ENCODE measurements at regions not wholly inside any gene's neighbourhood (a gene's known extent, or its start where the extent isn't known, plus 50 kb on each side); places are given as distances from the start of the nearest gene placed in this dataset.

DNA sequence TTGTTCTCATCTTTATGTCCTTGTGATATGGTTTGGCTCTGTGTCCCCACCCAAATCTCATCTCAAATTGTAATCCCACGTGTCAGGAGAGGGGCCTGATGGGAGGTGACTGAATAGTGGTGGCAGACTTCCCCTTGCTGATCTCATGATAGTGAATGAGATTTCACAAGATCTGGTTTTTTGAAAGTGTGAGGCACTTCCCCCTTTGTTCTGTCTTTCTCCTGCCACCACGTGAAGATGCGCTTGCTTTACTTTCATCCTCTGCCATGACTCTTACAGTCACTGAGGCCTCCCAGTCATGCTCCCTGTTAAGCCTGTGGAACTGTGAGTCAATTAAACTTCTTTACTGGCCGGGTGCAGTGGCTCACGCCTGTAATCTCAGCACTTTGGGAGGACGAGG is 161.0 kb downstream of the HERPUD2 start:
- peak; percentile 45 for DNase-seq

DNA sequence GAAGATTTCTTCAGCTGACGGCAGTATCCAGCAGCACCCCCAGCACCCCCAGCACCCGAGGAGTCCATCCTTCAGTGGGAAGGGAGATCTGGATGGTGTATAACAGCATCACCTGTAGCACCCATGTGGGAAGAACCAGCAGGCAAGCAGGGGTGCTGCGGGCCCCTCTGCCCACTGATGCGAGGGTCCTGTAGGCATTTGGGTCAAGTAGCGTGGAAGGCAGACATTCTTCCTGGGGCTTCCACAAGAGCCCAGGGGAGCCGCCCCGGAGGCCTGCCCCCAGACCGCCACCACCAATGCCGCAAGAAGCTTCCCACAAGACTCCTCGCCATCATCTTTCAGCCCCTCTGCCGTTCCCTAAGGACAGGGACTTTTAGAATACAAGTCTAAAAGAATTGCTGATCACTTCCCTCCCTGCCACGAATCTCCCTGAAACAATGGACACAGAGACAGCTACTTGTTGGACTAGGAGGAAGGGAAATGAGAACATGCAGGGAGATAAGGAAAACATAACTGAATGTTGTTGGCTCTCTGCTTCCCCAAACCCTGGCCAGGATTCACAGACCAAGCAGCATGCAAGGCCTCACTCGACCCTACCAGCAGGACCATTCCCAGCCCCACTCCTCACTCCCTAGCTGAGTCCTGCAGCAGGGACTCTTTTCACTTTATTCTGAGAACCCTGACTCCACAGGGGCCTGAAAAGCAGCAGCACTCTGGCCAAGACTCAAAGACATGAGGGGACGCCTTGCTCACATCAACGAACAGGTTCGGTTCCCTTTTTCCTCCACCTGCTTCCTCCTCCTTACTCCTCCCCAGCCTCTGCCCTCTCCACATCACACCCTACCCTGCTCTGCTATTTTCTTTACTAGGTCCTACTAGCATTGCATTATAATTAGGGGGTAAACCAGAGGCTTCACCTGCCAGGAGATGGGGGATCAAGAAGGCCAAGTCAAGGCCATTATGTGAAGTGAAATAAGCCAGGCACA is 164.5 kb downstream of the HERPUD2 start:
- DNase-seq, result no peak

DNA sequence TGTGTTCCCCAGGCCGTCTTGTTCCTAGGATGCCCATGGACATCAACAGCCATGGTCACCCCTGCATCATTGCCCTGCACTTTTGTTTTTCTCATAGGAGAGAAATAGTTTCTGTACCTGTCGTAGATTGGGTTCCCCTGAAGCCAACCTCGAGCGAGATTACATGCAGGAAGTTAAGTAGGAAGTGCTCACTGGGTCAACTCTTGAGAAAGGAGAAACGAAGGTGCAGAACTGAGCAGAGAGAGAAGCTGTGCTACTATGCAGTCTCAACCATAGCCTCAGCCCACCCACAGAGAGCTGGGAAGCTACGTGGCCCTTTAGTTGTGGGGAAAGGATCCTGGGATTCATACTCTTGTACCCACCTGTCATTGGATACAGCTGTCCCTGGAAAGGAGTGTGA is 165.2 kb downstream of the HERPUD2 start:
- no peak for DNase-seq

GRCh38 chr7:35528381-35528977 is 166.5 kb downstream of the HERPUD2 start:
- DNase-seq, result no peak

GRCh38 chr7:35526645-35527044 is 168.3 kb downstream of the HERPUD2 start:
- no peak for DNase-seq

- DNase-seq, result no peak
Observed at GRCh38 chr7:35524112-35524804, 170.7 kb downstream of the HERPUD2 start.

GRCh38 chr7:35523292-35523691 is 171.6 kb downstream of the HERPUD2 start:
- DNase-seq, result no peak

- no peak for DNase-seq
Observed at GRCh38 chr7:35522697-35523096, 172.2 kb downstream of the HERPUD2 start.

- DNase-seq, result no peak
Observed at GRCh38 chr7:35521941-35522340, 173.0 kb downstream of the HERPUD2 start.

DNA sequence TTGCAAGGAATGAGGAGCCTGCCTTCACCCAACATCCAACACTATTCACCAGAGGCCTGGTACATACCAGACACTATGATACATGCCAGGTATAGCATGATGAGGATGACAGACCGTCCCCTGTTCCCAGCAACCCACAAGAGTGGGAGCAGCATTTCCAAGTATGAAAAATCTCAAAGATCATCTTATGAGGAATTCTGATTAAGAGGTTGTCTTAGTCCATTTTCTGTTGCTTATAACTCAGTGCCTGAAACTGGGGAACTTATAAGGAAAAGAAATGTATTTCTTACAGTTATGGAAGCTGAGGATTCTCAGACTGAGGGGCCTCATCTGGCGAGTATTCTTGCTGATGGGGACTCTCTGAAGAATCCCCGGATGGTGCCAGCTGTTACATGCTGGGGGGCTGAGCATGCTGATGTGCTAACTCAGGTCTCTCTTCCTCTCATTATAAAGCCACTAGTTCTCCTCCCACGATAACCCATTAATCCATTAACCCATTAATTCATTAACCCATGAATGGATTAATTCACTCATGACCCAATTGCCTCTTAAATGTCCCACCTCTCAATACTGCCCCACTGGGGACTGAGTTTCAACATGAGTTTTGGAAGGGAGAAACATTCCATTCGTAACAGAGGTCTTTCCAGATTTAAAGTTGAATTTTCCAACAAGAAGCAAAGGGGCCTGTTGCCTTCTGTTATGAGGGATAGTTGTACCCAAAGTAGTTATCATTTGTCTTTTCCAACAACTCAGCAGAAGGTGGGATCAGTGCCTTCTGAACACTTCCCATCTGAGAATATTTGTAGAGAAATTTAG is 173.9 kb downstream of the HERPUD2 start:
- DNase-seq, result no peak

GRCh38 chr7:35519971-35520809 is 174.7 kb downstream of the HERPUD2 start:
- DNase-seq, result peak; percentile 86

- no peak for DNase-seq
Observed at GRCh38 chr7:35518767-35519166, 176.2 kb downstream of the HERPUD2 start.

- no peak for DNase-seq
Observed at GRCh38 chr7:35516498-35516897, 178.4 kb downstream of the HERPUD2 start.

GRCh38 chr7:35513828-35514227 is 181.1 kb downstream of the HERPUD2 start:
- no peak for DNase-seq

DNA sequence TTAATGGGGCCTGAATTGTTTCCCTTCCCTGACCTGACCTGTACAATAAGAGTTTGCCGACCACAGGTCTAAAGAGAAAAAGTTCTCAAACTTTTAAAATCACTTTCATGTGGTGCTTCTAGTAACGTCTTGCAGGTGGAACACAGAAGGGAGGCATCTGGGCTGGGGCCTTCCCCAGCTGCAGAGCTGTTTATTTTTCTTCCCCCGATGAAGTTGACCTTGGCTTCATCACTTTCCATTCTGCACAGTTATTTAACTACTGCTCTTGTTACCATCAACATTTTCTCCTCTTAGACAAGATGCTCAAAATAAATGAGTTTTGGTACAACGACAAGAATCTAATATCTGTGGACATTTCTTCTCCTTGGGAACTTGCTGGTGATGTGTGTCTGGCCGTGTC is 181.7 kb downstream of the HERPUD2 start:
- no peak for DNase-seq

DNA sequence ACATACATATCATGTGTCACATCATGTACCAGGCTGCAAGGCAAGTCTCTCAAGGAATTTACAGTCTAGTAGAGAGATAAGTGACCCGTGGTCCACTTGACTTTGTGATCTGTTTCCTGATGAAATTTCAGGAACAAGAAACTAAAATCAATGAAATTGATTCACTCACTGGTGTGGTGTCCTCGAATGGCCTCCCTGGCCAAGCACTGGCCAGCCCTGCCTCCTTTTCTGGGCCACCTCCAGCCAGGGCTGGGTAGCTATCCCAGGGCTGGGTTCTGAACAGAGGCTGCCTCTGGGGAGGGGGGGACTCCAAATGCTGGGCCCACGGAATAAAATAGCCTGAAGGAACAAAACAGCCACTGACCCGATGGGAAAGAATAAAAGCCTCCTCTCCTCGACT is 182.2 kb downstream of the HERPUD2 start:
- no peak for DNase-seq

GRCh38 chr7:35508623-35509400 is 186.1 kb downstream of the HERPUD2 start:
- peak; percentile 34 for DNase-seq

DNA sequence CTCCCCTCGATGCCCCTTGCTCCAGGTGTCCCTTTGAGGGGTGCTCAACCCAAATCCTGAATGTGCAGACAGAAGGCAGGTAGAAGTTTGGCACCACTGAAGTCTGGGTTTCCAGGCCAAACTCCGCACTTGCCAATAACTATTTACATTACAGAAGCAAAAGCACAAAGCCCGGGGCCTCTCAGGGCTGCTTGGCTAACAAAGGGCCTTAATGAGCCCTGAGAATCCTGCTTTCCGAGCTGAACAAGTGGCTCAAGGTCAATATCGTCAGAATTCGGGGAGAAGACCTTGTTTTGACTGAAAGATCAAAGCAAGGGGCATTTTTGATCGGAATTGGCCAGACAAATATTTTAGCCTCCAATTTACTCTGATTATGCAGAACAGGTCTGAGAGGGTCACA is 189.9 kb downstream of the HERPUD2 start:
- DNase-seq, result no peak

DNA sequence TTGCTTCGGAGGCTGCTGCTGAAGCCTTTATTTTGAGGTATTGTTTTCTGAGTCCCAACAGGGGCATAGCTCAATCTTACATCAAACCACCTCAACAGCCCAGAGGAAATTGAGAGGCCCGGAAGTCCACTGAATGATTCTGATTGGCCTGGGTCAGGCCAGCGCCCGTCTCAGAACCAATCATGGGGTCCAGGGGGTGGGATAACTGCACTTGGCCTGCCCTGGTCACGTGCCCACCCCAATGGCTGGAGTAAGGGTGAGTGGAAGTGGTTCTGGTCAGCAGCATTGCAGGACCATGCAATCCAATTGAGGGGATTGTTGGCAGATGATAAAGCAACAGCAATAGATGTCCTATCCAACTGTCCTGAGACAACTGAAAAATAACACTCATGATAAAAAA is 190.6 kb downstream of the HERPUD2 start:
- no peak for DNase-seq

DNA sequence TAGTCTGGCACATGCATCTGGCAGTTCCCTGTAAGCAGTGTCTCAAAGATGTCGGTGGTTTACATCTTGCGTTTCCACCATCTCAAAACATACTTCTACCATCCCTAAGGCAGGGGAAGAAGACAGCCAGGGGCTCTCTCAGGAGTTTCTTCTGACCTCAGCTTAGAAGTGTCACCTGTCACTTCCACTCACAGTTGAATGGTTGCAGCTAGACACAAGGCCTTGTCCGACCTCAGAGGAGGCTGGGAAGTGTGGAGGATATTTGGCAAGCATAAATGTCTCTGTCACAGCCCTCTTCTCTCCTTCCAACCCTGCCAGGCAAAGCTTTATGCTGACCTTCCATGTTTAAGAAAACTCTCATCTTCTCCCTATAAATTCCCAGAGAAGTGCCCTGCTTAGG is 193.3 kb downstream of the HERPUD2 start:
- no peak for DNase-seq

DNA sequence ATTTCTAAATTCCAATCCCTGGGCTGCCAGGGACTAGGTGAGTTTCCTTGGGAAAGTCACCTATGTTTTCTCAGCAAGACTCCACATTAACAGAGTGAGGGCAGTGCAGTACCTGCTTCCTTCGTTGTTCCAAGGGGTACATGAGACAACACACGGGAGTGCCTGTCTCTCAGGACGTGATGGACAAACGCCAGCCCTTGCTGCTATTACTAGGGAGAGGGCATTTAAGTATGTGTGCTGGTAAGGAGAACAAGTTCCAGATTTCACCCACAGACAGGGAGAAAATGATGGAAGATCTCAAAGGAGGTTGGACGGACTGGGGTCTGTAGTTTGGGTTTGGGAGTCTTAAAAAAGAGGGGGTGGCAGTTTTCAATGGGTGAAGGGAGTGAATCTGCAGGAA is 195.7 kb downstream of the HERPUD2 start:
- no peak for DNase-seq

Measured in hematopoietic multipotent progenitor cell treated with erythropoietin and hydrocortisone succinate and interleukin-3 and kit ligand, for 4 days (in vitro differentiated cells).